GM10266 (cell line): ENCODE measurements at regions not wholly inside any gene's neighbourhood (a gene's known extent, or its start where the extent isn't known, plus 50 kb on each side); places are given as distances from the start of the nearest gene placed in this dataset.

Experiments used
- DNase-seq: peaks from one replicate; pipeline ENCODE4 v3.0.0; 2012; ENCODE audit errors: extremely low spot score
- TF ChIP-seq, protein P1 (sequence below): IDR thresholded peaks from 2 replicates; pipeline ENCODE4 v1.5.1; 2012; ENCODE audit warnings: mild to moderate bottlenecking, low read depth; ENCODE audit not compliant: control insufficient read depth, insufficient read depth; ENCODE audit errors: missing control alignments

DNA sequence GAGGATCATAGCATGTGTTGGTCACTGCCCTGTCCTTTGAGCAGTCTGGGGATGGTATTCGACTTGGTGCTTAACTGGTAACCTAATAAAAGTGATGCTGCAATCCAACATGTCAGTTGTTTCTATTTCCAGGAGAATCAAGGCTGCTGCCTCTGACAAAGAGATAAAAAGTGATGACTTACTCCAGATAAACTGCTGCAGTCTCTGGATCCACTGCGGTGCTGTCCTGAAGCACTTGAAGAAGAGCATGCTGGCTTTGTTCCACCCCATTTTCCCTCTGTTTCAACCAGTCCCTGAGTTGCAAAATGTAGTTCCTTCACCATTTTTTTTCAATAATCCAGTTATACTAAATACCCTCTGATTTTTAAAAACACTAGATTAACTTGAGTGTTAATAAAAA lies 403.5 kb upstream of the ANKRD30A start:
- TF ChIP-seq, protein P1, sequence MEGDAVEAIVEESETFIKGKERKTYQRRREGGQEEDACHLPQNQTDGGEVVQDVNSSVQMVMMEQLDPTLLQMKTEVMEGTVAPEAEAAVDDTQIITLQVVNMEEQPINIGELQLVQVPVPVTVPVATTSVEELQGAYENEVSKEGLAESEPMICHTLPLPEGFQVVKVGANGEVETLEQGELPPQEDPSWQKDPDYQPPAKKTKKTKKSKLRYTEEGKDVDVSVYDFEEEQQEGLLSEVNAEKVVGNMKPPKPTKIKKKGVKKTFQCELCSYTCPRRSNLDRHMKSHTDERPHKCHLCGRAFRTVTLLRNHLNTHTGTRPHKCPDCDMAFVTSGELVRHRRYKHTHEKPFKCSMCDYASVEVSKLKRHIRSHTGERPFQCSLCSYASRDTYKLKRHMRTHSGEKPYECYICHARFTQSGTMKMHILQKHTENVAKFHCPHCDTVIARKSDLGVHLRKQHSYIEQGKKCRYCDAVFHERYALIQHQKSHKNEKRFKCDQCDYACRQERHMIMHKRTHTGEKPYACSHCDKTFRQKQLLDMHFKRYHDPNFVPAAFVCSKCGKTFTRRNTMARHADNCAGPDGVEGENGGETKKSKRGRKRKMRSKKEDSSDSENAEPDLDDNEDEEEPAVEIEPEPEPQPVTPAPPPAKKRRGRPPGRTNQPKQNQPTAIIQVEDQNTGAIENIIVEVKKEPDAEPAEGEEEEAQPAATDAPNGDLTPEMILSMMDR: no peak
- no peak for DNase-seq

DNA sequence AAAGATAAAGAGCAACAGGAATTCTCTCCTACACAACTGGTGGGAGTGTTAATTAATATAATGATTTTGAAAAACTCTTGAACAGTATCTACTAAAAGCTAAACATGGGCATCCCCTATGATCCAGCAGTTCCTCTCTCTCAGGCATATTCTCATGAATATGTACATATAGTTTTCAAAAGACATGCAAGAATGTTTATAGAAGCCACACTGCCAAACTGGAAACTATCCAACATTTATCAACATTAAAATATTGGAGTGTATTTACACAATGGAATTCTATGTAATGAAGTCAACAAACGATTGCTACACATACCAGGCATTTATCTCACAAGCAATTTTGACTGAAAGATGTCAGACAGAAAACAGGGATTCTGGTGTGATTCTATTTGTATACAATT lies 404.5 kb upstream of the ANKRD30A start:
- DNase-seq: no peak

DNA sequence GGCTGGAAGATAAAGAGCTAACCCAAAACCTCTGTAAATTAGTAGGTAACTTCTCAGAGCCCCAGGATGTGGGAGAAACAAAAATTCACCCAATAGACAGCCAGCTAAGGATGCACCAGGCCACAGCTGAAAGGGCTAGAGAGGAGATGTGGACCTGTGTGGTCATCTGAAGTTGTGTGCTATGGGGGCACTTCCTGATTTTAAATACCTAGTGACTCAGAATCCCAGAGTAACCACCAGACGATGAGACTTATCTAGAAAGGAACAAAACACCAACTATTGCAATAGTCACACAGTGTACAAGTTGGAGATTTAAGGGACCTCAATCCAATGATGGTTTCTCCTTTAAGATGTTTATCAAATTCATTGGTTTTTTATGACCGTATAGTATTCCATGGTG lies 408.3 kb upstream of the ANKRD30A start:
- TF ChIP-seq, protein P1: no peak
- DNase-seq: no peak

More for the DNA sequence above, 404.5 kb upstream of the ANKRD30A start:
- TF ChIP-seq, protein P1: no peak

DNA sequence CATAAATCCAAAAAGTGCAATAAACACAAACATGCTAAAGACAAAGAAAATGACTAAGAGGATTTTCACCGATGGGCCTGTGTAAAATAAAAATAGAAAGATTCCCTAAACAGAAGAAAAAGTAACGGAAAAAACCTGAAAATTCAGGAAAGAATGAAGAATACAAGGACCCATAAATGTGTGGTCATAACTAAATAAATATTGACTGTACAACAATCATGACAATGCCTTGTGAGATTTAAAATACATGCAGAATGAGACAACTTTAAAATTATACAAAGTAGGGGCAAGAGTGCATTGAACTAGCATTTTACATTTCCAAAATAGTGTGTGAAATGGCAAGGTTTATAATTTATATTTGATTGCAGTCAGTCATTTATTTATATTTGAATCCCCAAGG lies 409.1 kb upstream of the ANKRD30A start:
- DNase-seq: no peak
- TF ChIP-seq, protein P1: no peak

DNA sequence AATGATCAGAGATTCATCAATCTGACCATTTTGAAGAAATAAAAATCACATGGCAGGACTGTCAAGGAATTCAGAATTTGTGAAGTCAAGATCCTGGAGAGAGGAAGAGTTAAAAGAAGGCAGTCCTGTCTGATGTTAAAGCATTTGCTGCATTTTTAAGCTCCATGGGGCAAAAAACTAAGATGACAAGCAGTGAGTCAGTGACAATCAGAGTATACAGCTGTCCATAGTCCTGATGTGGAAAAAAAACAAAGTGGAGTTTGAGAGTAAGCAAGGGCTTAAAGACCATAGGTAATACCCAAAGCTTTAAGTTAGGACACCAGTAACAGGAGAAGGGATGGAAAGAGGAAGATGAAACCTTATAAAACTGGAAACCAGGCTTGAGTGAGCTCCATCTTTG lies 412.7 kb upstream of the ANKRD30A start:
- no peak for DNase-seq
- TF ChIP-seq, protein P1: no peak

DNA sequence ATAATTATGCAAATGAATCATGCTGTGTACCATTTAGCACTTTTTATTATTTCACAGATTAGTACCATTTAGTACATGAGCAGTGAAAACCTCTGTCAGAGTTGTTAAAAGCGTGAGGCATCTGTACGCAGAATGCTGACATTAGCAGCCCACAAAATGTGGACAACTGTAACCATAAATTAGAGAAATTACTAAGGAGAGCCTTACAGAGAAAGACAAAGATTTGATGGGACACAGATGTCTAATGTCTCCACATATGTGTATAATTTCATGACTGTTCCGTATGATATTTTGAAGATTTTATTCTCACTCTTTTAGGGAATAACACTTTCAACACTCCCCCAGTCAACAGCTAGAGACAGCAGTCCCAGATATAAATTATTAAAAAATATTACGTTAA lies 414.0 kb upstream of the ANKRD30A start:
- TF ChIP-seq, protein P1: no peak
- DNase-seq: no peak

DNA sequence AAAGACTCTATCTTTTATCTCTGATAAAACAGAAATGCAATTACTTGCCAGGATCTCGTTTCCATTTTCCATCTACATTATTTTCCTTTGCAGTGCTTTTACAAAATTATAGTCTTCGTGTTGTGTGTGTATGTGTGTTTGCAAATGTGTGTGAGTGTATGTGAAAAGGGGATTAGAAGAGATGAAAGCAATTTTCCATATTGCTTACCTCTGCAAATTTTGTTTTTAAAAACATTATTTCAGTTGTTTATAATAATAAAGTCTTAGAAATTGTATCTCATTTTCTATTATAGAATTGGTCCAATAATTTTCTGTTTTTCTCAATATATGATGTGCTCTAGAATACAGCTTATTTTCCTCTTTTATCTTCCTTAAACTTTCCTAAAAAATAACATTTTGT lies 421.3 kb upstream of the ANKRD30A start:
- TF ChIP-seq, protein P1: no peak
- no peak for DNase-seq

DNA sequence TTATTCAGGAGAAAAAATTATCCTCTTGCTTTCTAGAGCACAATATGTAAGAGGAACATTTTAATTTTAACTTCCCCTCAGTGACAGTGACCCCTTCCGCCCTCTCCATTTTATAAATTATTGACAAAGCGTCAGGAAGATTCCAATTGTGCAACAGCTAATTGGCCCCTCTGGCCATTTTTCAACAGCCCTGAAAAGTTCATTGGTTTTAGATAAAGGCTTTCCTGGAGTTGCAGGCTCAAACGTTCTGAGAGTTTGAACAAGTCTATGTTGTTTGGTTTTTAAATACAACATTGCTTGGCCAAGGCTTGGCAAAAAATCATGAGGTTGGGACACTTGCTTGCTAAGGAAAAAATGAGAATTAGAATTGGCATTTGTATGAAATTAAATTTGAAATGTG lies 422.2 kb upstream of the ANKRD30A start:
- TF ChIP-seq, protein P1: no peak
- DNase-seq: no peak
